Body of pancreas (tissue), 4 donors: ENCODE measurements at regions not wholly inside any gene's neighbourhood (a gene's known extent, or its start where the extent isn't known, plus 50 kb on each side); places are given as distances from the start of the nearest gene placed in this dataset.

Source experiments
- POLR2A ChIP-seq, 3 donors: fragments of 450-650 bp; IDR thresholded peaks; one replicate each; pipeline ENCODE4 v1.6.1; 2016; ENCODE audit warnings: antibody characterized with exemption in 3 of 3, mild to moderate bottlenecking in 2 of 3
- TF ChIP-seq, protein P1 (sequence below), 7 experiments: fragments of 450-650 bp in 4 of 7; fragments of 200-600 bp in 3 of 7; sonication (generic) in 3 of 7; IDR thresholded peaks; one replicate each; pipeline ENCODE4 v1.5.1; 2016 to 2019; ENCODE audit warnings: antibody characterized with exemption in 7 of 7

DNA sequence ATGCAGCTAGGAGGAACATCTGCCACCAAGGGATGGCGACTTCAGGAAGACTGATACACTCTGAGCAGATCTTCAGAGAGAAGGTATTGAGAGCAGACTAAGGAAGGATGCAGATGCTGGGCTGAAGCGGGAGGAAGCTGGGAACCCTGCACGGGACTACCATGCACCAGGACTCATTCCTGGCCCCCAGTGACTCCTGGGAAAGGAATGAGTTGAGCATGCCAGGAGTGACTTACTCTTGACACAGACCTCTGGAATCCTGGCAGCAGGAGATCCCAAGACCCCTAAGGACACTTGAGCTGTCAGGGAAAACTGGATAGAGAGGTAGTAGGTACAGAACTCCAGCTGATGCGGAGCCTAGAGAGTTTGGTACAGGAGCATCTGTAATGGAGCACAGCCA is 336.1 kb downstream of the RPS29 start:
- TF ChIP-seq, protein P1, sequence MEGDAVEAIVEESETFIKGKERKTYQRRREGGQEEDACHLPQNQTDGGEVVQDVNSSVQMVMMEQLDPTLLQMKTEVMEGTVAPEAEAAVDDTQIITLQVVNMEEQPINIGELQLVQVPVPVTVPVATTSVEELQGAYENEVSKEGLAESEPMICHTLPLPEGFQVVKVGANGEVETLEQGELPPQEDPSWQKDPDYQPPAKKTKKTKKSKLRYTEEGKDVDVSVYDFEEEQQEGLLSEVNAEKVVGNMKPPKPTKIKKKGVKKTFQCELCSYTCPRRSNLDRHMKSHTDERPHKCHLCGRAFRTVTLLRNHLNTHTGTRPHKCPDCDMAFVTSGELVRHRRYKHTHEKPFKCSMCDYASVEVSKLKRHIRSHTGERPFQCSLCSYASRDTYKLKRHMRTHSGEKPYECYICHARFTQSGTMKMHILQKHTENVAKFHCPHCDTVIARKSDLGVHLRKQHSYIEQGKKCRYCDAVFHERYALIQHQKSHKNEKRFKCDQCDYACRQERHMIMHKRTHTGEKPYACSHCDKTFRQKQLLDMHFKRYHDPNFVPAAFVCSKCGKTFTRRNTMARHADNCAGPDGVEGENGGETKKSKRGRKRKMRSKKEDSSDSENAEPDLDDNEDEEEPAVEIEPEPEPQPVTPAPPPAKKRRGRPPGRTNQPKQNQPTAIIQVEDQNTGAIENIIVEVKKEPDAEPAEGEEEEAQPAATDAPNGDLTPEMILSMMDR (IDR thresholded peaks at IDR 0.05) = no peak
- TF ChIP-seq POLR2A (IDR thresholded peaks at IDR 0.05) = no peak
